HepG2 (cell line): ENCODE measurements at regions not wholly inside any gene's neighbourhood (a gene's known extent, or its start where the extent isn't known, plus 50 kb on each side); places are given as distances from the start of the nearest gene placed in this dataset.
A peak's percentile ranks its signal among the peaks of the same experiment; 100 is the strongest.

Experiments used
- ATAC-seq: fragments of 200-7000 bp; cut with Tn5 transposase; 3 replicates; pipeline ENCODE4 v1.9.1; 2020; ENCODE audit warnings: mild to moderate bottlenecking, moderate library complexity
- BruUV-seq: library from RNA; stranded (reverse); fragments of 400-500 nt; replicated peaks from 2 replicates; lab custom pipeline; 2021; lab: Mats Ljungman, UMichigan
- CTCF ChIA-PET: fragments of 300-600 bp; formaldehyde crosslinking; extraction: SDS; loops from one replicate; lab custom pipeline; 2021; ENCODE audit warnings: low total read pairs, inconsistent platforms, low intra/inter-chr PET ratio; lab: Yijun Ruan, JAX
- POLR2A ChIA-PET: fragments of 350-600 bp; sonication (Branson Sonifier 250); formaldehyde crosslinking; loops from one replicate; lab custom pipeline; 2020; ENCODE audit warnings: antibody characterized with exemption, inconsistent platforms; lab: Yijun Ruan, JAX
- DNase-seq: peaks from one replicate; pipeline ENCODE4 v3.0.0-alpha.2; 2015; ENCODE audit warnings: low spot score
- FAIRE-seq: peaks from 3 replicates; lab custom pipeline; 2011; peaks lifted over from hg19 to GRCh38; lab: Jason Lieb, UNC
- H2AFZ ChIP-seq: one replicate; pipeline ENCODE4 v1.6.1; 2011; ENCODE audit warnings: low read length, inconsistent platforms
- H3K27ac ChIP-seq: fragments of 300-600 bp; 3 replicates; pipeline ENCODE4 v1.8.0; 2011; ENCODE audit warnings: mixed run types, mild to moderate bottlenecking, mixed read lengths, low read length, inconsistent platforms; ENCODE audit not compliant: insufficient read depth; ENCODE audit errors: extremely low read length
- H3K27me3 ChIP-seq, 2 experiments: fragments of 200-600 bp in 1 of 2; 2 replicates in 1 of 2; 3 replicates in 1 of 2; pipeline versions ENCODE4 v1.6.0 to v1.8.0; 2011; ENCODE audit warnings: low read length in 2 of 2, mild to moderate bottlenecking in 2 of 2, moderate library complexity in 2 of 2, inconsistent platforms in 1 of 2; ENCODE audit not compliant: insufficient read depth in 2 of 2, control insufficient read depth in 1 of 2
- H3K36me3 ChIP-seq, 2 experiments: fragments of 200-600 bp in 1 of 2; replicated peaks in 1 of 2; 2 replicates in 1 of 2; 3 replicates in 1 of 2; pipeline versions ENCODE4 v1.5.1 to v1.8.0; 2011; ENCODE audit warnings: low read length in 2 of 2, inconsistent platforms in 1 of 2; ENCODE audit not compliant: insufficient read depth in 2 of 2, control insufficient read depth in 1 of 2
- H3K4me1 ChIP-seq: 2 replicates; pipeline ENCODE4 v1.5.1; 2012; ENCODE audit warnings: low read length, inconsistent platforms; ENCODE audit not compliant: insufficient read depth
- H3K4me2 ChIP-seq: 2 replicates; pipeline ENCODE4 v1.6.0; 2011; ENCODE audit warnings: low read depth, low read length, inconsistent platforms
- H3K4me3 ChIP-seq, 3 experiments: fragments of 200-600 bp in 1 of 3; sonication (generic), shearing (Covaris generic) in 1 of 3; replicated peaks in 1 of 3; 2 replicates each; pipeline ENCODE4 v1.5.1; 2011 to 2016; ENCODE audit warnings: low read length in 3 of 3, inconsistent platforms in 2 of 3, low read depth in 2 of 3, mild to moderate bottlenecking in 2 of 3, control low read depth in 1 of 3, mixed read lengths in 1 of 3; ENCODE audit not compliant: insufficient read depth in 1 of 3
- H3K79me2 ChIP-seq: one replicate; pipeline ENCODE4 v1.6.1; 2011; ENCODE audit warnings: low read length, inconsistent platforms; ENCODE audit not compliant: insufficient read depth
- H3K9ac ChIP-seq: 2 replicates; pipeline ENCODE4 v1.6.0; 2011; ENCODE audit warnings: mild to moderate bottlenecking, low read depth, low read length, inconsistent platforms; ENCODE audit not compliant: insufficient read depth
- H3K9me3 ChIP-seq: 2 replicates; pipeline ENCODE4 v1.5.1; 2012; ENCODE audit warnings: mild to moderate bottlenecking, low read length
- H4K20me1 ChIP-seq: 2 replicates; pipeline ENCODE4 v1.6.0; 2011; ENCODE audit warnings: inconsistent platforms, mild to moderate bottlenecking, low read length, moderate library complexity; ENCODE audit not compliant: insufficient read depth
- EED ChIP-seq: sonication (generic); formaldehyde crosslinking; IDR thresholded peaks from 2 replicates; pipeline ENCODE4 v1.5.0; 2020; ENCODE audit warnings: mild to moderate bottlenecking, missing genetic modification reagents
- FOSL1 ChIP-seq: sonication (generic); formaldehyde crosslinking; IDR thresholded peaks from 2 replicates; pipeline ENCODE4 v1.9.0; 2021; ENCODE audit warnings: missing genetic modification reagents, borderline replicate concordance
- HNRNPK ChIP-seq: fragments of 200-400 bp; formaldehyde crosslinking; IDR thresholded peaks from 2 replicates; pipeline ENCODE4 v1.6.1; 2018; ENCODE audit warnings: low read length, low read depth, moderate library complexity, mild to moderate bottlenecking; ENCODE audit not compliant: poor library complexity, severe bottlenecking
- HOXA3 ChIP-seq: sonication (generic); formaldehyde crosslinking; IDR thresholded peaks from 2 replicates; pipeline ENCODE4 v1.5.0; 2020; ENCODE audit warnings: missing genetic modification reagents
- MATR3 ChIP-seq: sonication (generic); formaldehyde crosslinking; IDR thresholded peaks from 2 replicates; pipeline ENCODE4 v1.4.0; 2020; ENCODE audit warnings: missing genetic modification reagents
- MEF2D ChIP-seq: sonication (generic); formaldehyde crosslinking; IDR thresholded peaks from 2 replicates; pipeline ENCODE4 v1.5.1; 2020; ENCODE audit warnings: mild to moderate bottlenecking, missing genetic modification reagents
- NBN ChIP-seq: fragments of 450-650 bp; conservative IDR thresholded peaks from 2 replicates; pipeline ENCODE4 v1.6.1; 2017
- RARA ChIP-seq: IDR thresholded peaks from 2 replicates; pipeline ENCODE4 v1.6.1; 2016; ENCODE audit warnings: missing genetic modification reagents, missing compliant biosample characterization
- ZMYM3 ChIP-seq: sonication (generic); formaldehyde crosslinking; IDR thresholded peaks from 2 replicates; pipeline ENCODE4 v1.5.1; 2020; ENCODE audit warnings: mild to moderate bottlenecking, missing genetic modification reagents
- ZNF143 ChIP-seq: sonication (generic); formaldehyde crosslinking; IDR thresholded peaks from 2 replicates; pipeline ENCODE4 v1.4.0; 2020; ENCODE audit warnings: missing genetic modification reagents
- ZNF274 ChIP-seq: sonication (generic); formaldehyde crosslinking; IDR thresholded peaks from 2 replicates; pipeline ENCODE4 v1.5.1; 2020; ENCODE audit warnings: mild to moderate bottlenecking, missing genetic modification reagents
- ZNF335 ChIP-seq: sonication (generic); formaldehyde crosslinking; IDR thresholded peaks from 2 replicates; pipeline ENCODE4 v1.4.0; 2020; ENCODE audit warnings: missing genetic modification reagents
- ZNF780A ChIP-seq: sonication (generic); formaldehyde crosslinking; IDR thresholded peaks from 2 replicates; pipeline ENCODE4 v1.8.0; 2022; ENCODE audit warnings: mild to moderate bottlenecking, missing genetic modification reagents, moderate library complexity
- ZNF788 ChIP-seq: sonication (generic); formaldehyde crosslinking; IDR thresholded peaks from 2 replicates; pipeline ENCODE4 v1.5.0; 2020; ENCODE audit warnings: mild to moderate bottlenecking, missing genetic modification reagents, borderline replicate concordance
- WGBS: methylation state at CpG from one replicate; pipeline ENCODE4 v1.1.6; 2017; ENCODE audit warnings: low lambda C conversion rate; 5-methylcytosine and 5-hydroxymethylcytosine counted together
- in situ Hi-C: cut with HindIII; loops from 2 replicates; pipeline ENCODE4 v1.10.0; 2017; ENCODE audit warnings: low pct_unique_long_range_greater_than_20kb; ENCODE audit not compliant: extremely low pct_ligation_motif_present
- intact Hi-C: fragments of 100-400 bp; cut with micrococcal nuclease; formaldehyde crosslinking; loops from one replicate; pipeline ENCODE4 v1.10.0; 2022; ENCODE audit not compliant: unreplicated experiment
- TF ChIP-seq, protein P1 (sequence below): sonication (generic); formaldehyde crosslinking; IDR thresholded peaks from 2 replicates; pipeline ENCODE4 v1.4.0; 2020; ENCODE audit warnings: missing genetic modification reagents
- TF ChIP-seq, protein P2 (sequence below): sonication (generic); formaldehyde crosslinking; conservative IDR thresholded peaks from 2 replicates; pipeline ENCODE4 v1.4.0; 2020; ENCODE audit warnings: missing genetic modification reagents
- TF ChIP-seq, protein P3 (sequence below): sonication (generic); formaldehyde crosslinking; IDR thresholded peaks from 2 replicates; pipeline ENCODE4 v1.5.1; 2020; ENCODE audit warnings: missing genetic modification reagents, mild to moderate bottlenecking, borderline replicate concordance

DNA sequence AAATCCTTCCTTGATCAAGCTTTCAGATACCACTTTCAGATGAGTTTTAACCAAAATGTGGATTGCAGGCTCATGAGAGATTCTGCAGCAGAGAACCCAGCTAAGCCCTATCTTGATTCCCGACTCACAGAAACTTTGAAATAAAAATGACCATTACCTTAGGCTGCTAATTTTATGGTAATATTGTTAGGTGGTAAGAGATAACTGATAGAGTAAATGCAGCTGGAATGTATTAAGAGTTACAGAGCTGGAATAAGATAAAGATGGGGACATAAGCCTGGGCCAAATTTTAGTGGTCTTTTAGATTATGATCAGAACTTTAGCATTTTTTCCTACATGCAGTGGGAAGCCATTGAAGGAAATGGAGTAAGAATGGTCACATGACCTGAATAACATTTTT is 1074.0 kb downstream of the CDH11 start:
- CTCF ChIA-PET = no interaction called here
- H4K20me1 ChIP-seq = no peaks in the 10 kb centered on the region
- H3K9ac ChIP-seq = no peak overlapping the region
- no peaks in the 10 kb centered on the region for H3K27me3 ChIP-seq
- no peak for DNase-seq
- no peak overlapping the region for H3K4me2 ChIP-seq
- H2AFZ ChIP-seq = no peak overlapping the region
- BruUV-seq = no TSS peak
- H3K79me2 ChIP-seq = no peaks in the 10 kb centered on the region
- H3K36me3 ChIP-seq = no peaks in the 10 kb centered on the region
- H3K27ac ChIP-seq = no peak overlapping the region
- TF ChIP-seq HNRNPK = peak; percentile 45
- TF ChIP-seq, protein P1, sequence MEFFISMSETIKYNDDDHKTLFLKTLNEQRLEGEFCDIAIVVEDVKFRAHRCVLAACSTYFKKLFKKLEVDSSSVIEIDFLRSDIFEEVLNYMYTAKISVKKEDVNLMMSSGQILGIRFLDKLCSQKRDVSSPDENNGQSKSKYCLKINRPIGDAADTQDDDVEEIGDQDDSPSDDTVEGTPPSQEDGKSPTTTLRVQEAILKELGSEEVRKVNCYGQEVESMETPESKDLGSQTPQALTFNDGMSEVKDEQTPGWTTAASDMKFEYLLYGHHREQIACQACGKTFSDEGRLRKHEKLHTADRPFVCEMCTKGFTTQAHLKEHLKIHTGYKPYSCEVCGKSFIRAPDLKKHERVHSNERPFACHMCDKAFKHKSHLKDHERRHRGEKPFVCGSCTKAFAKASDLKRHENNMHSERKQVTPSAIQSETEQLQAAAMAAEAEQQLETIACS = no peak
- intact Hi-C loops = no loop called here
- no peak for ATAC-seq
- H3K4me1 ChIP-seq = peaks cover 6% of the 10 kb centered on the region
- H3K9me3 ChIP-seq = no peaks in the 10 kb centered on the region
- POLR2A ChIA-PET = no interaction called here
- WGBS = 4% methylated on average over 1 of the region's 1 CpG
- no peak overlapping the region for H3K4me3 ChIP-seq
- FAIRE-seq = no peak
- in situ Hi-C loops = no loop called here

DNA sequence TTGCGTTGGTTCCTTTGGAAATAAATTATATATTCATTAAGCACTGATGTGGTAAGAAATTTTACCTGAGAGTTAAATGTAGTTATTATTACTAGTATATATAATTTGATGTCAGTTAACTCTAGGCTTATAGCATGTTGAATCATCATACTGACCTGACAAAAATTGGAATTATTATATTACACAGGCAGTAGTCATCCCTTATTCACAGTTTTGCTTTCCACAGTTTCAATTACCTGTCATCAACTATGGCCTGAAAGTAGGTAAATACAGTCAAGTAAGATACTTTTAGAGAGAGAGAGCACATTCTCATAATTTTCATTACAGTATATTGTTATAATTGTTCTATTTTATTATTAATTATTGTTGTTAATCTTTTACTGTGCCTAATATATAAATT is 1074.7 kb downstream of the CDH11 start:
- 0% methylated on average over 1 of the region's 1 CpG for WGBS
- no peak for FAIRE-seq
- no peaks in the 10 kb centered on the region for H4K20me1 ChIP-seq
- H3K79me2 ChIP-seq = no peaks in the 10 kb centered on the region
- ChIA-PET POLR2A (no interaction called here), CTCF (no interaction called here)
- in situ Hi-C loops (no loop called here), intact Hi-C loops (no loop called here)
- no peak for ATAC-seq
- H3K4me3 ChIP-seq = no peak overlapping the region
- no peak overlapping the region for H3K27ac ChIP-seq
- no peaks in the 10 kb centered on the region for H3K9me3 ChIP-seq
- peaks cover 6% of the 10 kb centered on the region for H3K4me1 ChIP-seq
- H3K36me3 ChIP-seq = no peaks in the 10 kb centered on the region
- BruUV-seq = no TSS peak
- no peak for DNase-seq
- H3K4me2 ChIP-seq = no peak overlapping the region
- H2AFZ ChIP-seq = no peak overlapping the region
- H3K27me3 ChIP-seq = no peaks in the 10 kb centered on the region
- no peak overlapping the region for H3K9ac ChIP-seq
- no peak for TF ChIP-seq NBN
- no peak for TF ChIP-seq ZNF788 (CRISPR knock-in tag)
- TF ChIP-seq ZMYM3 = no peak
- TF ChIP-seq ZNF274 (CRISPR knock-in tag) = no peak
- no peak for TF ChIP-seq EED
- no peak for TF ChIP-seq HOXA3 (CRISPR knock-in tag)
- TF ChIP-seq MATR3 (CRISPR knock-in tag) = no peak
- TF ChIP-seq ZNF143 (CRISPR knock-in tag) = no peak
- no peak for TF ChIP-seq ZNF780A (CRISPR knock-in tag)
- no peak for TF ChIP-seq RARA (CRISPR knock-in tag)
- TF ChIP-seq, protein P2, sequence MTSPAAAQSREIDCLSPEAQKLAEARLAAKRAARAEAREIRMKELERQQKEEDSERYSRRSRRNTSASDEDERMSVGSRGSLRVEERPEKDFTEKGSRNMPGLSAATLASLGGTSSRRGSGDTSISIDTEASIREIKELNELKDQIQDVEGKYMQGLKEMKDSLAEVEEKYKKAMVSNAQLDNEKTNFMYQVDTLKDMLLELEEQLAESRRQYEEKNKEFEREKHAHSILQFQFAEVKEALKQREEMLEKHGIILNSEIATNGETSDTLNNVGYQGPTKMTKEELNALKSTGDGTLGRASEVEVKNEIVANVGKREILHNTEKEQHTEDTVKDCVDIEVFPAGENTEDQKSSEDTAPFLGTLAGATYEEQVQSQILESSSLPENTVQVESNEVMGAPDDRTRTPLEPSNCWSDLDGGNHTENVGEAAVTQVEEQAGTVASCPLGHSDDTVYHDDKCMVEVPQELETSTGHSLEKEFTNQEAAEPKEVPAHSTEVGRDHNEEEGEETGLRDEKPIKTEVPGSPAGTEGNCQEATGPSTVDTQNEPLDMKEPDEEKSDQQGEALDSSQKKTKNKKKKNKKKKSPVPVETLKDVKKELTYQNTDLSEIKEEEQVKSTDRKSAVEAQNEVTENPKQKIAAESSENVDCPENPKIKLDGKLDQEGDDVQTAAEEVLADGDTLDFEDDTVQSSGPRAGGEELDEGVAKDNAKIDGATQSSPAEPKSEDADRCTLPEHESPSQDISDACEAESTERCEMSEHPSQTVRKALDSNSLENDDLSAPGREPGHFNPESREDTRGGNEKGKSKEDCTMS (CRISPR knock-in tag) = no peak
- TF ChIP-seq MEF2D (CRISPR knock-in tag) = no peak
- TF ChIP-seq FOSL1 (CRISPR knock-in tag) = no peak
- TF ChIP-seq, protein P3, sequence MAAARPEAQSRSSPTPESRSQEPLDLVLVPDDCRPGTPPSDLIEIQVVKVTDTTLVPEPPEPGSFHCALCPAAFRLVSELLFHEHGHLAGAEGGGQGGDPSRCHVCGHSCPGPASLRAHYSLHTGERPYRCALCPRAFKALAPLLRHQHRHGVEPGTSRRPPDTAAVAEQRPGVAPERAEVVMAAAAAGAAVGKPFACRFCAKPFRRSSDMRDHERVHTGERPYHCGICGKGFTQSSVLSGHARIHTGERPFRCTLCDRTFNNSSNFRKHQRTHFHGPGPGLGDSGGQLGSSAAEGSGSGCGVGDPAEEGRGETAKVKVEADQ (CRISPR knock-in tag) = no peak
- TF ChIP-seq ZNF335 = no peak
